DMS79 treated with DMSO at 0.1 percent for 48 hours (cell line): ENCODE measurements at regions not wholly inside any gene's neighbourhood (a gene's known extent, or its start where the extent isn't known, plus 50 kb on each side); places are given as distances from the start of the nearest gene placed in this dataset.
"Not testable (repeated sequence)": the region's sequence is repeated elsewhere in the genome, so short reads cannot be mapped to it uniquely, and the experiment has no call there.

Experiments
- DNase-seq: peaks from one replicate; lab custom pipeline; 2025; lab: John Stamatoyannopoulos, UW

GRCh38 chr12:127169321-127170181 is 1097.4 kb upstream of the TMEM132C start:
- DNase-seq = no peak

- DNase-seq = no peak
Observed at GRCh38 chr12:127170226-127171180, 1096.5 kb upstream of the TMEM132C start.

- DNase-seq = no peak
Observed at GRCh38 chr12:127172861-127173260, 1094.1 kb upstream of the TMEM132C start.

GRCh38 chr12:127173971-127174370 is 1093.0 kb upstream of the TMEM132C start:
- not testable (repeated sequence) for DNase-seq

- no peak for DNase-seq
Observed at GRCh38 chr12:127174881-127175280, 1092.1 kb upstream of the TMEM132C start.

DNA sequence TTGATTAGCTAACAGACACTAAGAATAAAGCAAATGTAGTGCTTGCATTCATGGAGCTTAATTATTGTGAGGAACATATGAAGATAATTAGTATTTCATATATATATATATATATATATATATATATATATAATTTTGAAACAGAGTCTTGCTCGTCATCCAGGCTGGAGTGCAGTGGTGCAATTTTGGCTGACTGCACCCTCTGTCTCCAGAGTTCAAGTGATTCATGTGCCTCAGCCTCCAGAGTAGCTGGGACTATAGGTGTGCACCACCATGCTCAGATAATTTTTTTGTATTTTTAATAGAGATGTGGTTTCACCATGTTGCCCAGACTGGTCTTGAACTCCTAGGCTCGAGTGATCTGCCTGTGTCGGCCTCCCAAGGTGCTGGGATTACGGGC is 1091.6 kb upstream of the TMEM132C start:
- DNase-seq = no peak

- DNase-seq = no peak
Observed at GRCh38 chr12:127176804-127177203, 1090.2 kb upstream of the TMEM132C start.

DNA sequence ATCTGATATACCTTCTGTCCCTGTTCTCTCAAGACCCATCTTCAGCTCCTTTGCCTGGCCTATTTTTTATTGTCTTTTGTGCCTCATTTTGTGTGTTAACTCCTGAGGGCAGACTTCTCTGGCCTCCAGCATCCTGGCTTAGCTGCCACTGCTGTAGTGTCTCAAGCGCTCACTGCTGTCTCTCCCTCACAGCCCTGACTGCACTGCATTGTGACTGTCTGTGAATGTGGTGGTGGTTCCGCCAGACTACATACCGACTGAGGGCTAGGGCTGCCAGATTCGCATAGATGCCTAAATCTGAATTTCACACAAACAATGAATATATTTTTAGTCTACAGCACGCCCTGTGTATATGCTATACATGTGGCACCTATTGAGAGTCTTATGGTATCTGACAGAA is 1088.9 kb upstream of the TMEM132C start:
- no peak for DNase-seq

DNA sequence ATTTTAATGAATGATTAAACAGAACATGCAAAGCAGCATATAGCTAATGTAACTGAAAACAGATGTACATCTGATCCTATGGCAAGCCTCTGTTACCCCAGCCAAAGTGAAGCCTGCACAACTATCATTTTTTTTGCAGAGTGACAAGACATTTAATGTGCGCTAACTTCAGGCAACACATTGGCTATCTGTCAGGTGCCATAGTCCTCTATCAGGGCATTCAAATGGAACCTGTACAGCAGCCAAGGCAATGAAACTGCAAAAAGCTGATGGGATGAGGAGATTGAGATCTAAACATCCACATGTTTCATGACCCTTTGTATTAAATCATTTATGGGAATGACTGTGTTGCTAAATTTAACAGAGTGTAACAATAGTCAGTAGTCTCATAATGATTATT is 1088.5 kb upstream of the TMEM132C start:
- no peak for DNase-seq

DNA sequence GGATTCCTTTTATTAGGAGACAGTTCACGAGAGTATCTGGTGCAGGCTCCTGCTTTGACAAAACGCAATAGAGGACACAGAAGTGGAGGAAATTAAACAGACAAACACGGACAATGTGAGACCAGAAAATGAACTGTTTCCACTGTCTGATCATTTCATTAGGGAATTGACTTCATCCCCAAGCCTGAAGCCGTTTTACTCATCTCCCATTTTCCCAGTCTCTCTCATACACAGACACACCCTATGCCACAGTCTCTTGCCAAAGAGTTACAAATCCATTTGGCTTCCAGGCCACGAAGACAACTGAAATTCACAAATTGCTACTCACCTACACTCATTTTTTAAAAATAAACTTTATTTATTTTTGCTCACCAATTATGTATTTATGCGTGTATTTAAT is 1087.8 kb upstream of the TMEM132C start:
- DNase-seq = no peak

- no peak for DNase-seq
Observed at GRCh38 chr12:127182018-127182417, 1085.0 kb upstream of the TMEM132C start.

- no peak for DNase-seq
Observed at GRCh38 chr12:127189992-127190391, 1077.0 kb upstream of the TMEM132C start.

- DNase-seq = no peak
Observed at GRCh38 chr12:127191129-127191528, 1075.8 kb upstream of the TMEM132C start.

GRCh38 chr12:127192391-127192790 is 1074.6 kb upstream of the TMEM132C start:
- DNase-seq = no peak

DNA sequence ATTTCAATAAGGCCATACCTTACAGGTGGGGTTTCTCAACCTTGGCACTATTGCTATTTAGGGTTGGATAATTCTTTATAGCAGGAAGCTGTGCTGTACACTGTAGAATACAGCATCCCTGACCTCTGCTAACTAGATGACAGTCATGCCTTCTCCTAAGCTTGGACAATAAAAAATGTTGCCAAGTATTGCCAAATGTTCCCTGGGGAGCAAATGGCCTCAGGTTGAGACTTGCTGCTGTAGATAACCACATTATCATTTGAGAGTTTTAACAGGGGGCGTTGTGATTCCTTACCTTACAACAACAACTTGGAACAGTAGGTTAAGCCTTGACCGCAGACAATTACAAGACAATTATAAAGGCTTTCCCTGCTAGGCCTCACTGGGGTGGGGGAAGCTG is 1073.6 kb upstream of the TMEM132C start:
- DNase-seq = no peak

GRCh38 chr12:127194176-127194575 is 1072.8 kb upstream of the TMEM132C start:
- no peak for DNase-seq

- no peak for DNase-seq
Observed at GRCh38 chr12:127205781-127206555, 1061.0 kb upstream of the TMEM132C start.

GRCh38 chr12:127209318-127209717 is 1057.7 kb upstream of the TMEM132C start:
- no peak for DNase-seq

DNA sequence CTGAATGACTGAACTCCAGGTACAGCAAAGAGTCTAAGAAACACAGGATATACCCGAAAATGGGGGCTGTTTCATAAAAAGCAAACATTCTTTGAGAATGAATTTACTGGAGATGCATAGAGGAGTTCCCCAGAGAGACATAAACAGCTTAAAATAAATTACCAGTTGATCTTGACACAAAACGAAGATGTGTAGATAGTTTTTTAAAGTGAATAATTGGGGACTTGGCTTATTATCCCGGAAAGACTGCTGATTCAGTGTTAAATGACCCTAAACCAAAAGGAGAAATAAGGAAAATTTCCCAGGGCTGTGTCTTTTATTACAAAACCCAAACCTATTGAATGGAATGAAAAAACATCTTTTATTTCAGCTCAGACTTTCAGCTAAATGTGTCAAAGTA is 1052.8 kb upstream of the TMEM132C start:
- no peak for DNase-seq

DNA sequence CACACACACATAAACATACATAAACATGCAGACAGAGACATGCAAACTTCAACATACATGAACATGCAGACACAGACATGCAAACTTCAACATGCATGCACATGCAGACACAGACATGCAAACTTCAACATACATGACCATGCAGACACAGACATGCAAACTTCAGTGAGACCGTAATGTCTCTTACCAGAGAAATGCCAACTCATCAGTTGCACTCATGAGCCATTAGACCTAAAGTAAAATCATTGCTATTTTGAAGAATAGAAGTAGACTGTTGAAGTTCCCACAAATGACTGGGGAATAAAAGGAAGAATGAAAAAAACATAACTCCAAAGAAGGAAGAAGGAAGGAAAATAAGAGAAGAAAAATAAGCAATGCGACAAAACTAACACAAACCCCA is 1044.0 kb upstream of the TMEM132C start:
- no peak for DNase-seq

DNA sequence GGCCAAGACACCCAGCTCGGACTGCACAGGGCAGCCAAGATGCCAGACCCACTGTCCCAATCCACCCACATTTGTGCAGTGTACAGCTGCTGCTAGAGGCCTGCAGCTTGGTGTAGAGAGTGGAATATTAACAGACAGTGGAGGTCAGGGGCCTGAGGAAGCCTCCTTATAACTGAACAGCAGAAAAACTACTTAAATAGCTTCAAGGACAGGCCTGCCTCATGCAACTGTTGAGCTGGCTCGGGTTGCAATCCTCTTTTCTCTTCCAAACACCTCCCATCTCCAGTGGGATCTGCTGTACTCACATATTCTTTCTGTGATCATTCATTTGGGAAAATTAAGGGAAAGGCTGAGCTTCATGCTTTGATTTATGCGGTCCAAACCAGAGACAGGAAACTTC is 1043.2 kb upstream of the TMEM132C start:
- no peak for DNase-seq

GRCh38 chr12:127230843-127231260 is 1036.1 kb upstream of the TMEM132C start:
- no peak for DNase-seq
